H1 (cell line): ENCODE measurements at regions not wholly inside any gene's neighbourhood (a gene's known extent, or its start where the extent isn't known, plus 50 kb on each side); places are given as distances from the start of the nearest gene placed in this dataset.

ENCODE experiments used
- CEBPB ChIP-seq: IDR thresholded peaks from 2 replicates; pipeline ENCODE4 v1.6.1; 2012; ENCODE audit warnings: low read depth, low read length
- EZH2 ChIP-seq: fragments of 200-600 bp; sonication (generic); IDR thresholded peaks from 2 replicates; pipeline ENCODE4 v1.7.1; 2012; ENCODE audit warnings: low read depth, mild to moderate bottlenecking, moderate library complexity, low read length, inconsistent platforms; ENCODE audit not compliant: severe bottlenecking
- POLR2A ChIP-seq, 2 experiments: IDR thresholded peaks; 1 replicate in 1 of 2; 2 replicates in 1 of 2; pipeline ENCODE4 v1.6.1; 2011; ENCODE audit warnings: low read depth in 2 of 2, low read length in 2 of 2, mild to moderate bottlenecking in 2 of 2; ENCODE audit errors: control extremely low read depth in 1 of 2
- POLR2AphosphoS5 ChIP-seq: IDR thresholded peaks from 2 replicates; pipeline ENCODE4 v1.6.1; 2011; ENCODE audit warnings: low read depth, low read length
- TF ChIP-seq, protein P1 (sequence below), 3 experiments: IDR thresholded peaks; 1 replicate in 2 of 3; 2 replicates in 1 of 3; pipeline versions ENCODE4 v1.5.1 to v1.6.1; 2011; ENCODE audit warnings: low read length in 3 of 3, mild to moderate bottlenecking in 3 of 3, inconsistent platforms in 2 of 3, low read depth in 1 of 3, moderate library complexity in 1 of 3; ENCODE audit not compliant: insufficient read depth in 1 of 3; ENCODE audit errors: control extremely low read depth in 1 of 3
- TF ChIP-seq, protein P2 (sequence below): fragments of 300-600 bp; sonication (generic); IDR thresholded peaks from 2 replicates; pipeline ENCODE4 v1.7.1; 2012; ENCODE audit warnings: low read length, moderate library complexity, mild to moderate bottlenecking, inconsistent platforms; ENCODE audit not compliant: insufficient replicate concordance

DNA sequence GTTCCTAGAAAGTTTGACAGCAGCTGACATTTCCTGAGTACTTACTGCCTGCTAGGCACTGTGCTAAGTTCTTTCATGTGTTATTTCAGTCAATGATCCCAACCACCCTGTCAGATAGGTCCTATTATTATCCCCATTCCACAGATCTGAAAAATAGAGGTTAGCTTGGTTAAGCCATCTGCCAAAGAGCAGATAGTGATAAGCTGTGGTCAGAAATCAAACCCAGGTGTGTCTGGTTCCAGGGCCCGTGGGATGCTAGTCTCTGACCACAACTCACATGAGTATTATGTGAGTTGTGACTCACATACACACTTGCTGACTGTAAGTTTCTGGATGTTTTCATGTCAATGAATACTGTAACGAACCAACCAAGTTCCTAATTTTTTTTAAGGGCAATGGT, 132.0 kb upstream of the APCDD1 start:
- TF ChIP-seq, protein P1, sequence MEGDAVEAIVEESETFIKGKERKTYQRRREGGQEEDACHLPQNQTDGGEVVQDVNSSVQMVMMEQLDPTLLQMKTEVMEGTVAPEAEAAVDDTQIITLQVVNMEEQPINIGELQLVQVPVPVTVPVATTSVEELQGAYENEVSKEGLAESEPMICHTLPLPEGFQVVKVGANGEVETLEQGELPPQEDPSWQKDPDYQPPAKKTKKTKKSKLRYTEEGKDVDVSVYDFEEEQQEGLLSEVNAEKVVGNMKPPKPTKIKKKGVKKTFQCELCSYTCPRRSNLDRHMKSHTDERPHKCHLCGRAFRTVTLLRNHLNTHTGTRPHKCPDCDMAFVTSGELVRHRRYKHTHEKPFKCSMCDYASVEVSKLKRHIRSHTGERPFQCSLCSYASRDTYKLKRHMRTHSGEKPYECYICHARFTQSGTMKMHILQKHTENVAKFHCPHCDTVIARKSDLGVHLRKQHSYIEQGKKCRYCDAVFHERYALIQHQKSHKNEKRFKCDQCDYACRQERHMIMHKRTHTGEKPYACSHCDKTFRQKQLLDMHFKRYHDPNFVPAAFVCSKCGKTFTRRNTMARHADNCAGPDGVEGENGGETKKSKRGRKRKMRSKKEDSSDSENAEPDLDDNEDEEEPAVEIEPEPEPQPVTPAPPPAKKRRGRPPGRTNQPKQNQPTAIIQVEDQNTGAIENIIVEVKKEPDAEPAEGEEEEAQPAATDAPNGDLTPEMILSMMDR (IDR thresholded peaks at IDR 0.05; ENCODE audit: control extremely low read depth in 1 of 3, insufficient read depth in 1 of 3, low read depth in 1 of 3, low read length in 3 of 3): no peak
- TF ChIP-seq, protein P2, sequence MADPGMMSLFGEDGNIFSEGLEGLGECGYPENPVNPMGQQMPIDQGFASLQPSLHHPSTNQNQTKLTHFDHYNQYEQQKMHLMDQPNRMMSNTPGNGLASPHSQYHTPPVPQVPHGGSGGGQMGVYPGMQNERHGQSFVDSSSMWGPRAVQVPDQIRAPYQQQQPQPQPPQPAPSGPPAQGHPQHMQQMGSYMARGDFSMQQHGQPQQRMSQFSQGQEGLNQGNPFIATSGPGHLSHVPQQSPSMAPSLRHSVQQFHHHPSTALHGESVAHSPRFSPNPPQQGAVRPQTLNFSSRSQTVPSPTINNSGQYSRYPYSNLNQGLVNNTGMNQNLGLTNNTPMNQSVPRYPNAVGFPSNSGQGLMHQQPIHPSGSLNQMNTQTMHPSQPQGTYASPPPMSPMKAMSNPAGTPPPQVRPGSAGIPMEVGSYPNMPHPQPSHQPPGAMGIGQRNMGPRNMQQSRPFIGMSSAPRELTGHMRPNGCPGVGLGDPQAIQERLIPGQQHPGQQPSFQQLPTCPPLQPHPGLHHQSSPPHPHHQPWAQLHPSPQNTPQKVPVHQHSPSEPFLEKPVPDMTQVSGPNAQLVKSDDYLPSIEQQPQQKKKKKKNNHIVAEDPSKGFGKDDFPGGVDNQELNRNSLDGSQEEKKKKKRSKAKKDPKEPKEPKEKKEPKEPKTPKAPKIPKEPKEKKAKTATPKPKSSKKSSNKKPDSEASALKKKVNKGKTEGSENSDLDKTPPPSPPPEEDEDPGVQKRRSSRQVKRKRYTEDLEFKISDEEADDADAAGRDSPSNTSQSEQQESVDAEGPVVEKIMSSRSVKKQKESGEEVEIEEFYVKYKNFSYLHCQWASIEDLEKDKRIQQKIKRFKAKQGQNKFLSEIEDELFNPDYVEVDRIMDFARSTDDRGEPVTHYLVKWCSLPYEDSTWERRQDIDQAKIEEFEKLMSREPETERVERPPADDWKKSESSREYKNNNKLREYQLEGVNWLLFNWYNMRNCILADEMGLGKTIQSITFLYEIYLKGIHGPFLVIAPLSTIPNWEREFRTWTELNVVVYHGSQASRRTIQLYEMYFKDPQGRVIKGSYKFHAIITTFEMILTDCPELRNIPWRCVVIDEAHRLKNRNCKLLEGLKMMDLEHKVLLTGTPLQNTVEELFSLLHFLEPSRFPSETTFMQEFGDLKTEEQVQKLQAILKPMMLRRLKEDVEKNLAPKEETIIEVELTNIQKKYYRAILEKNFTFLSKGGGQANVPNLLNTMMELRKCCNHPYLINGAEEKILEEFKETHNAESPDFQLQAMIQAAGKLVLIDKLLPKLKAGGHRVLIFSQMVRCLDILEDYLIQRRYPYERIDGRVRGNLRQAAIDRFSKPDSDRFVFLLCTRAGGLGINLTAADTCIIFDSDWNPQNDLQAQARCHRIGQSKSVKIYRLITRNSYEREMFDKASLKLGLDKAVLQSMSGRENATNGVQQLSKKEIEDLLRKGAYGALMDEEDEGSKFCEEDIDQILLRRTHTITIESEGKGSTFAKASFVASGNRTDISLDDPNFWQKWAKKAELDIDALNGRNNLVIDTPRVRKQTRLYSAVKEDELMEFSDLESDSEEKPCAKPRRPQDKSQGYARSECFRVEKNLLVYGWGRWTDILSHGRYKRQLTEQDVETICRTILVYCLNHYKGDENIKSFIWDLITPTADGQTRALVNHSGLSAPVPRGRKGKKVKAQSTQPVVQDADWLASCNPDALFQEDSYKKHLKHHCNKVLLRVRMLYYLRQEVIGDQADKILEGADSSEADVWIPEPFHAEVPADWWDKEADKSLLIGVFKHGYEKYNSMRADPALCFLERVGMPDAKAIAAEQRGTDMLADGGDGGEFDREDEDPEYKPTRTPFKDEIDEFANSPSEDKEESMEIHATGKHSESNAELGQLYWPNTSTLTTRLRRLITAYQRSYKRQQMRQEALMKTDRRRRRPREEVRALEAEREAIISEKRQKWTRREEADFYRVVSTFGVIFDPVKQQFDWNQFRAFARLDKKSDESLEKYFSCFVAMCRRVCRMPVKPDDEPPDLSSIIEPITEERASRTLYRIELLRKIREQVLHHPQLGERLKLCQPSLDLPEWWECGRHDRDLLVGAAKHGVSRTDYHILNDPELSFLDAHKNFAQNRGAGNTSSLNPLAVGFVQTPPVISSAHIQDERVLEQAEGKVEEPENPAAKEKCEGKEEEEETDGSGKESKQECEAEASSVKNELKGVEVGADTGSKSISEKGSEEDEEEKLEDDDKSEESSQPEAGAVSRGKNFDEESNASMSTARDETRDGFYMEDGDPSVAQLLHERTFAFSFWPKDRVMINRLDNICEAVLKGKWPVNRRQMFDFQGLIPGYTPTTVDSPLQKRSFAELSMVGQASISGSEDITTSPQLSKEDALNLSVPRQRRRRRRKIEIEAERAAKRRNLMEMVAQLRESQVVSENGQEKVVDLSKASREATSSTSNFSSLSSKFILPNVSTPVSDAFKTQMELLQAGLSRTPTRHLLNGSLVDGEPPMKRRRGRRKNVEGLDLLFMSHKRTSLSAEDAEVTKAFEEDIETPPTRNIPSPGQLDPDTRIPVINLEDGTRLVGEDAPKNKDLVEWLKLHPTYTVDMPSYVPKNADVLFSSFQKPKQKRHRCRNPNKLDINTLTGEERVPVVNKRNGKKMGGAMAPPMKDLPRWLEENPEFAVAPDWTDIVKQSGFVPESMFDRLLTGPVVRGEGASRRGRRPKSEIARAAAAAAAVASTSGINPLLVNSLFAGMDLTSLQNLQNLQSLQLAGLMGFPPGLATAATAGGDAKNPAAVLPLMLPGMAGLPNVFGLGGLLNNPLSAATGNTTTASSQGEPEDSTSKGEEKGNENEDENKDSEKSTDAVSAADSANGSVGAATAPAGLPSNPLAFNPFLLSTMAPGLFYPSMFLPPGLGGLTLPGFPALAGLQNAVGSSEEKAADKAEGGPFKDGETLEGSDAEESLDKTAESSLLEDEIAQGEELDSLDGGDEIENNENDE: no peak
- no peak for TF ChIP-seq POLR2AphosphoS5
- TF ChIP-seq EZH2: no peak
- no peak for TF ChIP-seq POLR2A (IDR thresholded peaks at IDR 0.05; ENCODE audit: control extremely low read depth in 1 of 2, low read depth in 2 of 2, low read length in 2 of 2)
- TF ChIP-seq CEBPB: no peak
